HG03280 (cell line): ENCODE measurements at regions not wholly inside any gene's neighbourhood (a gene's known extent, or its start where the extent isn't known, plus 50 kb on each side); places are given as distances from the start of the nearest gene placed in this dataset.
"Not testable (repeated sequence)": the region's sequence is repeated elsewhere in the genome, so short reads cannot be mapped to it uniquely, and the experiment has no call there.

Source experiments
- ATAC-seq: cut with Tn5 transposase; IDR thresholded peaks from one replicate; pipeline ENCODE4 v1.9.1; 2021; ENCODE audit warnings: mild to moderate bottlenecking, moderate library complexity; ENCODE audit not compliant: unreplicated experiment

DNA sequence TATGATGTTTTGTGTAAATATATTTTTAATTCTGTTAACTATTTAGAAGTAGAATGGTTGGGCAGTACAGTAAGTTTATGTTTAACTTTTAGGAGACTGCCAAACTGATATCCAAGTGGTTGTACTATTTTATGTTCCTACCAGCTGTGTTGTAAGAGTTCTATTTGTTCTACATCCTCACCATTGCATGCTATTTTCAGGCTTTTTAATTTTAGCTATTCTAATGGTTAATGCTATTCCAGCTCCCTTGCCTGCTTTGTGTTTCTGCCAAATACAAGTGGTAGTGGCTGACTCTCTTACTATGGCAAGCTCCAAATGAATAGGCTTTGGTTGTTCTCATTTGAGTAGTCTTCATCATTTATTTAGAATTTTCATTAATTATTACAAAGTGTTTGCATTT lies 476.4 kb downstream of the KIF4B start:
- no peak for ATAC-seq

DNA sequence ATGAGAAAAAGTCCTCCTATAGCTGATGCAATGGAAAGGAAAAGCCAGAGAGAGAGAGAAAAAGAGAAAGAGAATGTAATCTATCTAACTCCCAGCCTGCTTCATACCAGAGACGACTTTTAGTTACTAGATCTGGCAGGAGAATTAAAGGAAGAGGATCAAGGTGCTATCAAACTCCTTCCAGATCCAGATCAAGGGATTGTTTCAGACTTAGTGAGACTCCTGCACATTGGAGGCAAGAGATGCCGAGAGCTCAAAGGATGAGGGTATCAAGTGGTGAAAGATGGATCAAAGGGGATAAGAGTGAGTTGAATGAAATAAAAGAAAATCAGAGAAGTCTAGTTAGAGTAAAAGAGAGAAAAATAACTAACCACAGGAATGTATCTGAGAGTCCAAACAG lies 478.6 kb downstream of the KIF4B start:
- ATAC-seq, result no peak

DNA sequence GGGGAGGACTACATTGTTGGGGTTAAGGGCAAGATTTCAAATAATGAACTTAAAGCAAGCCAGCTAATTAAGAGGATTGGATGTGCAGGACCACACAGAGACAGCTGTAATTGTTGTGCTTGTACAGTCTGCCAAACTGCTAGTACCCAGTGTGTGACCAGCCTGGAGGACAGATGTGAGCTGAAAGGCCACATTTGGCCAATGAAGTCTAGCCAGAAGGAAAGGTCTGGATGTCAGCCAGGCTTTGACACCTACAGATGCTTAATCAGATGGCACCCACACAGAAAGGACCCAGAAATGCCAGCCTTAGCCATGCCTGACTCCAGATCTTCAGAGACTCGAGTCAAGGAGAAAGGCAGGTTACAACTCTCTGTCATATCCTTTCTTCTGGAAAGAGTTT lies 491.1 kb downstream of the KIF4B start:
- ATAC-seq, result no peak

DNA sequence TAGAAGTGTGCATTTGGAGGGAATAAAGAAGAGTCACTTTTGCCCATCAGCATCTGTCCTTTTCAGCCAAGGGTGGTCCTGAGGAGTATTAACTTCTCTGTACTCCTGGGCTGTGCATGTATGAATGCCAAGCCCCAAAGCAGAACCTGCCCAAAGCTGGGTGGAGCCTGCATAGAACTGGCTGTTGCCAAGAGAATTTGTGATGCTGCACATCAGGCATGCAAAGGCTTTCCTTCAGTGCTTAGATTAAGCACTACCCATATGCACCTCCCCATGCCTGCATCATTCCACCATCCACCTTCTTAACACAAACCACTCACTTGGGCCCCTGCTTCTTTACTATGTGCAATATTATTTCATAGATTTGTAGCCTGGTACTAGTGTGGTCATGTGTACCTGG lies 493.8 kb downstream of the KIF4B start:
- ATAC-seq, result no peak

DNA sequence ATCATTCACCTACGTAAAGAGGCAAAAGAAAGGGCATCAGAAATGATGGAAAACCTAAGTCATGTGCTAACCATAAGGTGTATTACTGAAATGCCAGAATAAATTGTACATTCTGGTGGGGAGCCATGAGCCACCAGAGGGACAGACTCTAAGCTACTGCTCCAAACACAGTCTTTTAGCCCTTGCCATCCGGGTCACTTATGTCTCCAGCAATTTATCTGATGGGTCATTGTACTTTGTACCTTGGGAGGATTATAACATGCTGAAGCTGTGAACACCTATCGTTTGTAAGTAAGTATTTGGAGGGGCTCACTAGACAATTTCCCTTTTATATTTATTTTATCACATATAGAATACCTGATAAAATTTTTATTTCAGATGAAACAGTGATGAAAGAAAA lies 495.1 kb downstream of the KIF4B start:
- ATAC-seq, result no peak

DNA sequence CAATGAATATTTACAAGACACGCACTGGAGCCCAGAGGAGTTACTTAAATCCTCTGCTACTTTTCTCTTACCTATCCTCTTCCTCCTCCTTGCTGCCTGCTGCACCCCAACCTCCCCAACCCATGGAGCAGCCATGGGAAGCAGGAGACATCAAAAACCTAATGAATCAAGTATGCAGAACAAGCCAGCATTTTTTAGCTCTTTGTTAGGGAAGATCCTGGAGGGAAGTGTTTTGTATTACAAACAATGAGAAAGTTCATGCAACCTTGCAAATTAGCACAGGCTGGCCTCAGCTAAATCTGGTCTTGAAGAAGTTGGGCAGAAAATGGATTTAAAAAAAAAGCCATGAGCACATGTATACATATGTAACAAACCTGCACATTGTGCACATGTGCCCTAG lies 498.8 kb downstream of the KIF4B start:
- no peak for ATAC-seq

DNA sequence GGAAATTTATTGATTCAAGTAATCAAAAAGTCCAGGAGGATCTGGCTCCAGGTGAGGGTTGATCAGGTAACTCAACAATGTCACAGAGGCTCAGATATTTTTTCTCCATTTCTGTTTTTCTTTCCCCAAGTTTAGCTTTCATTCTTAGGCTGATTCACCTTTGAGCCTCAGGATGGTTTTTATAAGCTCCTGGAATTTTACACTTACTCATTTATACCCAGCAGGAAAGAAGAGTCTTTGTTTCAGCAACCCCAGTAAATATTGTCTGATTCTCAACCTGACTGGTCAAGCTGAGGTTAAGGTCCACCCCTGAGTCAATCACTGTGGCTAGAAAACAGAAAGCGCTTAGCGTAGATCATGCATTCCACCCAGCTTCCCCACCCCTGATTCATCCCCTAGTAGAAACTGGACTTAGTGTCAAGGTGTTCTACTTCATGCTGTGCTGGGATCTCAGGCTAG lies 500.6 kb downstream of the KIF4B start:
- no peak for ATAC-seq

DNA sequence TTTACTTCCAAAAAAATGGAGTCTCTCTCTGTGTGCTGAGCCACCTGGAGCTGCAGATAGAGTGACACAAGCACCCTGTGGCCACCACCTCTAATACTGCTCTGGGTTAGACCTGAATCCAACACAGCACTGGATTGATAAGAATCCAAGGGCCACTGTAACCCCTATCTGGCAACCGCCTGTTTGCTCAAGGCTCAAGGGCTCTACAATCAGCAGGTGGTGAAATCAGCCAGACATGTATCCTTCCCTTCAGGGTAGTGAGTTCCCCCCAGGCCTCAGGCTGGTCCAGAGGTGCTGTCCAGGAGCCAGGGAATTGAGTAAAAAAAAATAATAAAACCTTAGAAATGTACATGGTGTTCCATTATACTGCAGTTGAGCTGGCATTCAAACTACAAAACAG lies 509.0 kb downstream of the KIF4B start:
- ATAC-seq, result no peak

DNA sequence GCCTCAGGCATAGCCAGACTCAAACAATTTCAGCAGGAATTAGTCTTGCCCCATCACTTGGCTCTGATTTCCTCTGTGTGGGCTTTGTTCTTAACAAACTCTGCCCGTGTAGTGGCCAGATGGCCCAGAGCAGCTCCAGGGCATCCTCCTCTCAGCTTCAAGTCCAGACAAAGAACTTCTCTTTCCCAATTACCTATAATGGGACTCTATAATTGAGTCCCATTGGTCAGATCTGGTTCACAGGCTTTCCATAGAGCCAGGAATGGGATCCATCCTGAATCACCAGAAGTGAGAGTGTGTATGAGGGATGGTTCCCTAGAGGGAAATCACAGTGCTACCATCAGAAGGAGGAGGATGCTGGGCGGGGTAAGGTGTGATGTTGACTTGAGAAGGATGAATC lies 515.8 kb downstream of the KIF4B start:
- no peak for ATAC-seq

DNA sequence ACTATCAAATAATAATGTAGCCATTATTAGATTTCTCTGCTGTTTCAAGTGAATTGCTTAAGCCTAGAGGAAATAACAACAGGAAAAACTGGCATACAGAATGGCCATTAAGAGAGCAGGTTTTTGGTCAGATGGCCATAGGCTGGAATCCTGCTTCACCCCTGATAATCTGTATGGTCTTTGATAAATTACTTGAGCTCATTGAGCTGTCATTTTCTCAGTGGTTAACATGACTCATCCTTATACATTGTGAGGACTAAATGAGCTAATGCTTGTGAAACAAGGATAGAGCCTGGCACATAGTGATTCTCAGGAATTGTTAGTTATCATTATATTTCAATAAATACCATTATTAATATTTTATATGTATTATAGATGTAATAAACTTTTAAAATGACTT lies 516.5 kb downstream of the KIF4B start:
- ATAC-seq, result no peak

DNA sequence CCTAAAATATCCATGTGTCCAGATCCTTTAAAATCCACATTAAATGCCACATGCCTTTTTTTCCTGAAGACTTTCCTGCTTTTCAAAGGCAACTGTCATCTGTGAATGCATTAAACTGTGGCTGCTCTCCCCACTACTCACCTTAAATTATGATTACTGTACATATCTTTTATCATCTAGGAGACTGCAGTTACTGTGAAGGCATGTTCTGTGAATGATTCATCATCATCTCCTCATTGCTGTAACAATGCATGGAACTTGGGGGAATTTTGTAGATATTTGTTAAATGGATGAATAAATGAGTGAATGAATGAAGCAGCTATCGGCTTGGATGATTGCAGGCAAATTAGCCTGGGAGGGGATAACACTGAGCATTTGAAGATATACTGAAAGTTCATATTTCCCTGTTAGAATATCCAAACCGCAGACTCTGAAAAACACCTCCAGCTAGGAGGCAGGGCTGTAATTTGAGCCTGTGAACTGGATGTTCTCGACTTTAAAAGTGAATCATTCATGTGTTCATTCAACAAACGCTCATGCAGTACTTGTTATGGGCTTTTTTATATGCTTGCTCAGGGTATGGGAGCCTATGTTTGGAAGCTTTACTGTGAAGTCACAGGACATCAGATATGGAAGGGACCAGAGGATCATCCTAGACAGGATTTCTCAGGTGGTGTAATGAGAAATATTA lies 519.2 kb downstream of the KIF4B start:
- no peak for ATAC-seq

DNA sequence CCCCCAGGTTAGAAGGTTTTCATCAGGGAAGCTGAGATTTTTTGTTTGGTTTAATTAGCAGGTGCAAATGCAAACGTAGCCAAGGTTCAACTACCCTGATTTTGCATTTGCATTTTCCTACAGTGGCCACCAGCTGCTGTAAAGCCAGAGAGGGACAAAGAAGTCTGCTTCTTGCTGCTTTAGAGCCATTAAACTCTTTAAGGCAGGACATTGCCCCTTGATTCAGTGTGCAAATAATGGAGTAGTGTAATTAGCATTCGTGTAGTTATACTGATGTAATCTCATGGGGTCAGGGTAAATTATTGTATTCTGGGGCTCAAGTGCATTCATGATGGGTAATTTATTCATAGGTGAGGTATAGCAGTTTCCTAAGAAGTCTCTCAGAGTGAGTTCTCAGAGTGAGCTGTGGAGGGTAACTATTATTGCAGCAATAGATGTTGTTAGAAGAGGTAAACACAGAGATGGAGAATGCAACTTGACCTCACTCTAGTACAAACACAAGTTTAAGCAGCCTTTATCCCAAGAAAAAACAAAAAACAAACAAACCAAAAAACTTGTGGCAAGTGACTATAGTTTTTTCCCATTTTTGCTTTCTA lies 526.5 kb downstream of the KIF4B start:
- ATAC-seq, result no peak

DNA sequence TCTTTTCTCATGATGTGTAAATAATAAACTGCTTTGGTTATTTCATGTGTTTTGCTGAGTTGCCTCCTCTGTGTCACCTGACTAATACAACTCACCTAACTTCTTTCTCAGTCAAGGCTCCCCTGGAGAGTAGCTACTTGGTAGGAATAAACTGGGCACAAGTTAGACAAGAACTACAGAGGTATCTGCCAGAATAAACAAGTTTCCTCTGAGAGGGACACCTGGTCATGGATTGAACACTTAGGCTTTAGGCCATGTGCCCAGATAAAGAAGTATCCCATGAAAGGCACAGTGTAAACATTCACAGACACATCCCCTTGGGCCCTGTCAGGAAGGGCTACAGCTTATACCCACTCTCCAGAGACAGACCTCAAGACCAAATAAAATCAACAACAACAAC lies 532.5 kb downstream of the KIF4B start:
- no peak for ATAC-seq

DNA sequence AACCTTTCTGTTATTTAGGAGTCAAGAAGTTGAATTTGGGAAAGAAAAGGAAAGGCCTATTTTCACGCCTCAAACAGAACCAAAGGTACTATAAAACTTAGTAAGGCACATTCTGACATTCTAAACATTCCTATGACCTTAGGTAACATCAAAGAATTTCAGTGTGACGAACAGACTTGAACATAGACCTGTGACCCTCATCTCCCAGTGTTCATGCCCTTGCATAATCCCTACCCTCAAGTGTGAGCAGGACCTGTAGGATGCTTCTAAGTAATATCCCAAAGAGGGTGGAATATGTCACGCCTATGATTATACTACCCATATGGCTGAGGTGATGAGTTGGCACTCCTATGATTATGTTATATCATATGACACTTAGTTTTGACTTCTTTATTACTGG lies 540.9 kb downstream of the KIF4B start:
- ATAC-seq, result no peak

DNA sequence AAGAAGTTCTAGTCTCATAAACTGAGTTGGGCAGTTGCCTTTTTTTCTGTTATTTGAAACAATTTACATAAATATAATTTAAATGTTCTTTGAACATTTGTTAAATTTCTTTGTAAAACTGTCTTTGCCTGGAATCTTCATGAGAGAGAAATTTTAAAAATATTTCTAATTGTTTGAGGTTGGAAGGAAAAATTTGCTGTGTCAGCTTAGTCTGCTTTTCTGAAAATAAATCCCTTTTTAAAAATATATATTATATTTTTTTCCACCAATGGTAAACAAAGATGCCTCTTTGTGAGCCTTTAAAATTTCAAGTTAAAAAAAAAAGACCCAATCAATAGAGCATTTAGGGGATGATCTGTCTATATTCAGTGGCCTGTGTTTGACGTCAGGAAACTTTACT lies 542.7 kb downstream of the KIF4B start:
- ATAC-seq, result no peak

DNA sequence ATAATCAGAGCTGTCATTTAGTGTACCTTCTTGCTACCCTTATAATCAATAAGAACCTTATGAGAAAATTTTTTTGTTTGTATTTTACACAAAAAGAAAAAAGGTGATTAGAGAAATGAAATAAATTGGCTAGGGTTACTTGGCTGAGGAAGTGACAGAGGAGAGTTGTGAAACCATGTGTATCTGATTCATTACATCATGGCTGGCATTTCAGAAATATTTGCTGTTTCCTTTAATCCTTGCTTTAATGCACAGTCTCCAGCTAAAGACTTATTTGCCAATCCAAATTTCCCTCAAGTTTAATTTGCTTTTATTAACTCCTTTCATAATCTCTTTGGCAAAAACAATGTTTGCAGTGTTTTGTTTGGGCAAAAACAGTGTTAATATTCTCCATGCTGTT lies 543.1 kb downstream of the KIF4B start:
- no peak for ATAC-seq

DNA sequence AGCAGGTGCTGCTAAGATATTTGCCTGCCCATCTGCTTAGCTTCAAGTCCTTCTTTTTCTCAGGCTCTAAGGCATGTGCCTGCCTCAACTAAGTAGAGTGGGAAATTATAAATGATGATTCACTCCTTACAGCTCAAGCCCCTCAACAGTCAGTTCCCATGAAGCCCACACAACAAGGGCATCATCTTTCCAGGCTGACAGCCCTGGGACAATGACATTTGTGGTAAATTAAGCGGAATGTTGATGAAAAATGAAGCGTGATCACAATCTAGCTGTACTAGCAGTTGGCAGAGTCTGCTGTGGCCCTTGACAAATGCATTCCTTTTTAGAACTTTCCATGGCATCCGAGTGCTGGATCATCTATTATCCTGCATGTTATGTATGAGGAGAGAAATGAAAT lies 548.6 kb downstream of the KIF4B start:
- no peak for ATAC-seq

DNA sequence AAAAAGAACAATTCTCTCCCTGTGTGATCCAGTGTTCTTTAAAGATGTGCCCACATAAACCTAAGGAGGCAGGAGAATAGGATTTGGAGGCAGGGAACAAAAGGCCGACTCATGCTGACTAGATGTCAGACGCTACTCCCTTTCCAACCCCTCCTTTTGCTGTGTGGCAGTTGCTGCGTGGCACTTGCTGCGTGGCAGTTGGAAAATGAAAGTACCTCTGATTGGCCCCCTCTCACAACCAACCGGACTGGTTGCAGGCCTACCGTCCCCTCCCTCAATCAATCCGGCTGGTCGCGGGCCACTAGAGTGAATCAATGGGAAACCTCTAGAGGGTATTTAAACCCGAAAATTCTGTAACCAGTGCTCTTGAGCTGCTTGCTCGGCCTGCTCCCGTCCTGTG lies 551.0 kb downstream of the KIF4B start:
- no peak for ATAC-seq

DNA sequence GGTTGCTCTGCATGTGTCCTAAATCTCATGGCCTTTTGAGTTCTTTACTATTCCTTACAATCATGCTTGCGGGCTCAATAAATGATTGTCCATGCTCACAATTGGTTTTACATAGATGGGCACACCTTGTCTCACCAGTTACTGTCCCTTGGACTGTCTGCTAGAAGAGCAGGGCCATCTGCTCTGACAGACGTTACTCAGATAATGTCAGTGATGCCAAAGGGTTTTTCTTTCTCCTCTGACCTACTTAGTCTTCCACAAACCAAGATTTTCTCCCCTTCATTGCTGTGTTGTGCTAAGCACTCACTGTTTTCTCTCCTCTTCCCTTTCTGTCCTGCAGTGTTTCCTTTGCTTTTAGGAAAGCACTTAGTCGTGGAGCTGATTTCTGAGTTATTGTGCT lies 562.3 kb downstream of the KIF4B start:
- no peak for ATAC-seq

DNA sequence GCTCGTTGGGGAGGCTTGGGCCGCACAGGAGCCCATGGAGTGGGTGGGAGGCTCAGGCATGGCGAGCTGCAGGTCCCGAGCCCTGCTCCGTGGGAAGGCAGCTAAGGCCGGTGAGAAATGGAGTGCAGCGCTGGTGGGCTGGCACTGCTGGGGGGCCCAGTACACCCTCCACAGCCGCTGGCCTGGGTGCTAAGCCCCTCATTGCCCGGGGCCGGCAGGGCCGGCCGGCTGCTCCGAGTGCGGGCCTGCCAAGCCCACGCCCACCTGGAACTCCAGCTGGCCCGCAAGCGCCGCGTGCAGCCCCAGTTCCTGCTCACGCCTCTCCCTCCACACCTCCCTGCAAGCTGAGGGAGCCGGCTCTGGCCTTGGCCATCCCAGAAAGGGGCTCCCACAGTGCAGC lies 573.3 kb downstream of the KIF4B start:
- ATAC-seq, result not testable (repeated sequence)

DNA sequence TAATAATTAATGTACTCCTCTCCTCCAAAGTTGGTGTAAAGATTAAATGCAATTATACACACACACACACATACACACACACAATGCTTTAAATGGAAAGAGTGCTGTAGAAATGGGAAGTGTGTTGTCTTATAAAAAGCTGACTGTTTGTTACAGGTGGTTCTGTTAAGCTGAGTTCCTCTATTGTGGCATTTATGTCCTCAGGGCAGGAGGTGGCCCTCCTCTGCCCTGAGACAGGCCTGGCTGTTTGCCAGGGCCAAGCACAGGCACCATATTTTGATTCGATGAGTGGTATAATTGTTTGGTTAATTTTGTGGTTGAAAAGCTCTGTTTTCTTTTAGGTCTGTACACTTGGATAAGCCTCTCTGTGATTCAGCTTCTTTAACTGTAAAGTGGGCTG lies 573.9 kb downstream of the KIF4B start:
- ATAC-seq, result no peak

DNA sequence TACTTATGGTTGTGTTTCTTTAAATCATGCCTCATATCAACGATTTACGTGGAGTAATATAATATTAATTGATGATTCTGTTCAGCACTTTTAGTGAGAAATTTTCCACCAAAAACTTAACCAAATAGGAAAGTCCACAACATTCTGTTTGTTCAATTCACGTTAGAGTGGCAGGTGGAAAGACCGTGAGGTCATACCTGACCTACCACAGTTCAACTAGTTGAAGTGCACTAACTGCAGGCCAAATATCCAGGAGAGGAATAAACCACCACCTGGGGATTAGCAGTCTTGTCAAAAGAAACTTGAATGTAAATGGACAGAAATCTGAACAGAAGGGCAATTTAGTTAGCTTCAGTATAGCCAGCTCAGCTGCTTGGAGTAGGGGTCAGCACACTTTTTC lies 577.7 kb downstream of the KIF4B start:
- ATAC-seq, result no peak

DNA sequence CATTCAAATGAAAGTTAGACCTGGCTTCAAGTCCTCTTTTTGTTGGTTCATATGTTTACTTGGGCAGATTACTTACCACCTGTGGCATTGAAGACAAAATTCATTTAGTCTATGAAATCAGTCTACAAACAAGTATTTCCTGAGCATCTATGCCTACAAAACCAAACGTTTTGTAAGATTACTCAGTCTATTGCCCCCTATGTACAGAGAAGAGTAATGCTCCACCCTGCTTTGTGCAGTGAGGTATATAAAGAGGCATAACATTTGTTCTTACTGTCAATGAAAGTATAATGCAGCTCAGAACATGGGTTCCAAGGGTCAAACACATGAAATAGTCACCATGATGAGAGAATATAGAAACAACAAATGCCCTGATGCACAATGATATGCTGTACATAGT lies 580.7 kb downstream of the KIF4B start:
- no peak for ATAC-seq
